ENCODE measurements at regions not wholly inside any gene's neighbourhood (a gene's known extent, or its start where the extent isn't known, plus 50 kb on each side); places are given as distances from the start of the nearest gene placed in this dataset.

GRCh38 chr5:152701305-152701949 lies 296.3 kb upstream of the NMUR2 start:
- no peak for DNase-seq (ENCODE audit: low read depth)
- TF ChIP-seq CTCF (IDR thresholded peaks at IDR 0.05; ENCODE audit: insufficient read depth, low read length): no peak
- no peak overlapping the region for H3K4me3 ChIP-seq (ENCODE audit: low read depth, low read length)

- H3K4me3 ChIP-seq (ENCODE audit: low read depth, low read length): no peak overlapping the region
- DNase-seq (ENCODE audit: low read depth): no peak
- TF ChIP-seq CTCF (IDR thresholded peaks at IDR 0.05; ENCODE audit: insufficient read depth, low read length): no peak
Measured at GRCh38 chr5:152704286-152704685, 299.2 kb upstream of the NMUR2 start.

- no peak overlapping the region for H3K4me3 ChIP-seq (ENCODE audit: low read depth, low read length)
- no peak for DNase-seq (ENCODE audit: low read depth)
- no peak for TF ChIP-seq CTCF (IDR thresholded peaks at IDR 0.05; ENCODE audit: insufficient read depth, low read length)
Measured at GRCh38 chr5:152711801-152712388, 306.8 kb upstream of the NMUR2 start.

- no peak overlapping the region for H3K4me3 ChIP-seq (ENCODE audit: low read depth, low read length)
- DNase-seq (ENCODE audit: low read depth): no peak
- TF ChIP-seq CTCF (IDR thresholded peaks at IDR 0.05; ENCODE audit: insufficient read depth, low read length): no peak
Measured at GRCh38 chr5:152717393-152717792, 312.3 kb upstream of the NMUR2 start.

- DNase-seq (ENCODE audit: low read depth): no peak
Measured at GRCh38 chr5:152723482-152723881, 318.4 kb upstream of the NMUR2 start.

GRCh38 chr5:152730176-152730575 lies 325.1 kb upstream of the NMUR2 start:
- no peak for TF ChIP-seq CTCF (IDR thresholded peaks at IDR 0.05; ENCODE audit: insufficient read depth, low read length)
- DNase-seq (ENCODE audit: low read depth): no peak
- no peak overlapping the region for H3K4me3 ChIP-seq (ENCODE audit: low read depth, low read length)

More at GRCh38 chr5:152723482-152723881, 318.4 kb upstream of the NMUR2 start:
- TF ChIP-seq CTCF (IDR thresholded peaks at IDR 0.05; ENCODE audit: insufficient read depth, low read length): no peak
- H3K4me3 ChIP-seq (ENCODE audit: low read depth, low read length): no peak overlapping the region
